ENCODE measurements at regions not wholly inside any gene's neighbourhood (a gene's known extent, or its start where the extent isn't known, plus 50 kb on each side); places are given as distances from the start of the nearest gene placed in this dataset.

DNA sequence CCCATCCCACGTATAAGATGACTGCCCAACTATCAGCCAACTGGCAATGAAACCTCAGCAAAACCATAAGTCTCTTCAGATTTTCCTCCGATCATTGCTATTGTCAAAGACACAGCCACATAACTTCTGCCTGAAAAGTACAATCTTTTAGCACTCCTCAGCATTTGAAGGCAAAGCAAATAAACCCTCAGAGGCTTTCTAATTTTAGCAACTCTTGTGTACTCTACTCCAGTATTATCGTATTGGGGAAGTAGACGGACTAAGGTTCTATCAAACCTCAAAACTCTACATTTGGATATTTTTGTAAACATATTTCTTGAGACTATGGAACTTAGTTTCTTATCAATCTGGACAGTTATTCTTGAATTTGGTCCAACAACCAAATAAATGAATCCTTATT is 1206.2 kb upstream of the NCAM2 start:
- 10% methylated on average over 4 of the region's 4 CpGs for WGBS (ENCODE audit: insufficient coverage, low coverage, missing lambda C conversion rate)
- TF ChIP-seq SP1 (CRISPR knock-in tag; IDR thresholded peaks at IDR 0.05) (no peak), E2F4 (CRISPR knock-in tag; IDR thresholded peaks at IDR 0.05; ENCODE audit: low read depth) (no peak), ZNF589 (CRISPR knock-in tag; IDR thresholded peaks at IDR 0.05; ENCODE audit: low read depth) (no peak), SMAD3 (CRISPR knock-in tag; conservative IDR thresholded peaks at IDR 0.05) (no peak), ZNF316 (IDR thresholded peaks at IDR 0.05) (no peak)
- TF ChIP-seq, protein P1, sequence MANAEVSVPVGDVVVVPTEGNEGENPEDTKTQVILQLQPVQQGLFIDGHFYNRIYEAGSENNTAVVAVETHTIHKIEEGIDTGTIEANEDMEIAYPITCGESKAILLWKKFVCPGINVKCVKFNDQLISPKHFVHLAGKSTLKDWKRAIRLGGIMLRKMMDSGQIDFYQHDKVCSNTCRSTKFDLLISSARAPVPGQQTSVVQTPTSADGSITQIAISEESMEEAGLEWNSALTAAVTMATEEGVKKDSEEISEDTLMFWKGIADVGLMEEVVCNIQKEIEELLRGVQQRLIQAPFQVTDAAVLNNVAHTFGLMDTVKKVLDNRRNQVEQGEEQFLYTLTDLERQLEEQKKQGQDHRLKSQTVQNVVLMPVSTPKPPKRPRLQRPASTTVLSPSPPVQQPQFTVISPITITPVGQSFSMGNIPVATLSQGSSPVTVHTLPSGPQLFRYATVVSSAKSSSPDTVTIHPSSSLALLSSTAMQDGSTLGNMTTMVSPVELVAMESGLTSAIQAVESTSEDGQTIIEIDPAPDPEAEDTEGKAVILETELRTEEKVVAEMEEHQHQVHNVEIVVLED (CRISPR knock-in tag; IDR thresholded peaks at IDR 0.05): no peak
- in situ Hi-C loops (cut with MboI) (no loop called here), intact Hi-C loops (cut with micrococcal nuclease) (no loop called here)
- CTCF ChIA-PET (ENCODE audit: low intra/inter-chr PET ratio): no interaction called here
- no peaks in the 10 kb centered on the region for H4K20me1 ChIP-seq (replicated peaks; ENCODE audit: control insufficient read depth, insufficient read depth, low read length)
- no peak for DNase-seq (ENCODE audit: extremely low read depth in 1 of 4, low spot score in 3 of 4)
- no peaks in the 10 kb centered on the region for H3K79me2 ChIP-seq (ENCODE audit: control insufficient read depth, insufficient read depth, low read length)
- no peaks in the 10 kb centered on the region for H3K9me1 ChIP-seq (ENCODE audit: control insufficient read depth, insufficient read depth, low read length)
- BruUV-seq (replicated peaks): no TSS peak
- no peak overlapping the region for H3K4me3 ChIP-seq
- FAIRE-seq: no peak
- no peak overlapping the region for H3K9ac ChIP-seq (ENCODE audit: insufficient read depth in 1 of 2, low read depth in 2 of 2, low read length in 2 of 2)
- no peak overlapping the region for H2AFZ ChIP-seq (ENCODE audit: low read depth, low read length)
- H3K36me3 ChIP-seq (ENCODE audit: control insufficient read depth, insufficient read depth, low read length): no peaks in the 10 kb centered on the region
- H3K9me3 ChIP-seq (replicated peaks; ENCODE audit: control insufficient read depth, insufficient read depth, low read depth, low read length): no peaks in the 10 kb centered on the region; the same call in 1 of the 2 replicates
- H3K4me2 ChIP-seq (ENCODE audit: insufficient read depth, low read length): no peak overlapping the region
- H3K4me1 ChIP-seq (replicated peaks in 1 of 2; ENCODE audit: control insufficient read depth in 2 of 2, insufficient read depth in 2 of 2, low read length in 2 of 2): no peaks in the 10 kb centered on the region; a peak in 1 of 5 replicates
- no peak for ATAC-seq
- no peak overlapping the region for H3K27ac ChIP-seq (ENCODE audit: extremely low read depth, low read depth, low read length)
- H3K27me3 ChIP-seq (ENCODE audit: control insufficient read depth in 2 of 2, insufficient read depth in 2 of 2, low read length in 2 of 2): no peaks in the 10 kb centered on the region
- POLR2A ChIA-PET: no interaction called here

Measured in K562 (cell line).